GM21619 (cell line): ENCODE measurements at regions not wholly inside any gene's neighbourhood (a gene's known extent, or its start where the extent isn't known, plus 50 kb on each side); places are given as distances from the start of the nearest gene placed in this dataset.
"Not testable (repeated sequence)": the region's sequence is repeated elsewhere in the genome, so short reads cannot be mapped to it uniquely, and the experiment has no call there.

ENCODE experiments used
- ATAC-seq: cut with Tn5 transposase; IDR thresholded peaks from one replicate; pipeline ENCODE4 v1.9.1; 2021; ENCODE audit not compliant: unreplicated experiment

DNA sequence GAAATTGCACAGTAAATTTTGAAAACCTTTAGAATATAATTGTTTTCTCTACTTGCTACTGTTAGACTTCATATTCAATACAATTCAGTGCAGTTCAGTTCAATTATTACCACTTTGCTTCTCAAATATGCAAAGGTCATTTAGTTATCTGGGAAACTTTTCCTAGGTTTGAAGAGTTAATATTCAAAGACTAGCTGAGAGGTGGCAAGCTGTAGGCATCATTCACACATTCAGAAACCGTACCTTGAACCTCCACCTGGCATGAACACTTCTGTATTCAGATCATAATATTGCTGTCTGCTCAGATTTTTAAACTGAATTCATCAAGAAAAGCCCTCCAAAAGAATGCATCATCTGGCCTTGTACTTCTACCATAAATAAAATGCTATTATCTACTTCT lies 162.1 kb upstream of the PCSK5 start:
- ATAC-seq: no peak

DNA sequence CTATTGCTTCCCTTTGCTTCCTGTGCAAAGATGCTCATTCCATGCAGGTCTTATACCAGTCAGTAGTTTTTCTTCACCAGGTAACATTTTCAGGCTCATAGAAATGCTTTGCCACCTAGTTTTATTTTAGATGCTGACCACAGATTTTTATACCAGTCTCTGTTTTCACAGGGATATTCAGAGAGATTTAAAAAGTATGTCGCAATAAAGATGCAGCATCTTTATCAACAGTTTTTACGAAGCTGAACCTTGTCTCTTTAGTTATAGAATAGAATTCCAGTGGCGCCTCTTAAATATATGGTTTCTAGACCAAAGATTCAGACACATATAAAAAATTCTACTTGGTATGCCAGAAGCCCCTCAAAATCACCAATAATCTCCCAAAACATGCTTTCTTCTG lies 155.7 kb upstream of the PCSK5 start:
- no peak for ATAC-seq

DNA sequence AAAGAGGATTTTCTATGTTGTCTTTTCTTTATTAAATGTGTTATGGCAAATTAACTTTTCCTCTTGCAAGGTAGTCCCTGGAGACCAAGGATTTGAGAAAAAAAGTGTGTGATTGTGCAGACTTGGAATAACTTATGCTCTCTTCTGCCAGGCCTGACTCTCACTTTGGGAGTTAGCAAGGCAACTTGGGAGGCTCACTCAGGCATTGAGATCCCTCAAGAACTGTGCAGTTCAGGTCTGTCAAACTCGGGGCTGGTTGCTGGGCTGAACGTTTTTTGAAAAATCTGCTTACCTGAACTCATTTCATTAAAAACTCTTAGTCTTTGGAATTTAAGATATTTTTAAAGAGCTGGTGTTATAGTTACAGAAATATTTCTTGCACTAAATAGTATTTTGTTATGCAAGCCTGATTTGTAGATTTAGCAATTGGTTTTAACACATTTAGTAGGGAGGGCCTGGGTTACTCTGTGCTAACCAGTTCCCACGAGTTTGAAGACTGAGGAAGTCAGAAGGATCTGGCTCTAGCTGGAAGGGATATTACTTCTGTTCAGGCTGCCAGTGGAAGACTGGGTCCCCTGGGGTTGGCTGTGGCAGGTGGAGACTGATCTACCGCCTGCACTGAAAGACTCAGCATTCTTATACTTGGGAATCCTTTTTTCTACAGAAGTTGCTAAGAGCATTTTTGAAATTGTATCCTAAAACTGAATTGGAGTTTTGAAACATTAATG lies 150.4 kb upstream of the PCSK5 start:
- no peak for ATAC-seq

DNA sequence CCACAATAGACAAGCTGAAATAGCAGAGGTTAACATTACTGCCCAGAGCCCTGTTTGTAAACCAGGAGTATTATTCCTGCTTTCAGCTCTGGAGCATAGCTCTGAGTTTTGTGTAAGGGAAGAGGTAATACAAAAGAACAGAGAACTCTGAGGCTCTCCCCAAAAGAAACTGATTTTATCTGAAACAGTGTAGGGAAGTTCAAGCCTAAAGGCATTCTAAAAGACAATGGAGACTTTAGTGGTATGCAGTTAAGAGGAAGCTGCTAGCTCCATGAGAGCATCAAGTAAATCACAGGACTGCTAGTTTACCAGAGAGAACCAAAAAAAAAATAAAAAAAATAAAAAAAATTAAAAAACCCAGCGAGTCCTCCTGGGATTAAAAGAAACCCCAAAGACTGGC lies 146.6 kb upstream of the PCSK5 start:
- ATAC-seq: no peak

DNA sequence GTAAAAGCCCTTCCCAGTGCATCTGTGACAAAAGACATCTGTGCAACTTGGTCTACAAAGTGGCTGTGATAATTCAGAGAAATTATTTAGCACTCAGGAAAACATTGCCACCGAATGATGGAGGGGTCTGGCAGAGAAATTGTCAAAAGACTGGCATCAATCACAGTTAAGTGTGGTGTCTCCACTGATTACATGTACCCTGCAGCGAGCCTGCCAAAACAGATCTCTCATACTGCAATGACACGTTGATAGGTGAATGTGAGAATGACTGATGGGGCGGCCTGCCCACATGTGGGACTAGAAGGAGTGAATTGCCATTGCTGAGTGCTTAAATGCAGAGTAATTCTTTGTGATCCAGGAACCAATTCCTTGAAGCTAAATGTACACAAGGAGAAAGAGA lies 136.4 kb upstream of the PCSK5 start:
- ATAC-seq: no peak

DNA sequence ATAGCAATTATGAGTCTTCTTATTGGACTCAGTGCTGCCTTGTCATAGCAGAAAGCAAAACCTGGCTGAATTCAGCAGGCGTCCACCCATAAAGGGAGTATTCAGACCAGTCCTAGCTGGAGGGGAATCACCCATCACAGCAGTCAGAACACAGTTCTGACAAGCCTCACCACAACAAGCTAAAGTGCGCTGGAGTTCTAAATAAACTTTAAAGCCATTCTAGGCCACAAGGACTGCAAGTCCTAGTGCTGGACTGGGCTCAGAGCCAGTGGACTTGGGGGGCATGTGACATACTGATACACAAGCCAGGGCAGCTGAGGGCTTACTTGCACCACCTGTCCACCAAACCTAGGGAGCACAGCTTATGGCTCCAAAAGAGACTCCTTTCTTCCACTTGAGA lies 115.3 kb upstream of the PCSK5 start:
- no peak for ATAC-seq

DNA sequence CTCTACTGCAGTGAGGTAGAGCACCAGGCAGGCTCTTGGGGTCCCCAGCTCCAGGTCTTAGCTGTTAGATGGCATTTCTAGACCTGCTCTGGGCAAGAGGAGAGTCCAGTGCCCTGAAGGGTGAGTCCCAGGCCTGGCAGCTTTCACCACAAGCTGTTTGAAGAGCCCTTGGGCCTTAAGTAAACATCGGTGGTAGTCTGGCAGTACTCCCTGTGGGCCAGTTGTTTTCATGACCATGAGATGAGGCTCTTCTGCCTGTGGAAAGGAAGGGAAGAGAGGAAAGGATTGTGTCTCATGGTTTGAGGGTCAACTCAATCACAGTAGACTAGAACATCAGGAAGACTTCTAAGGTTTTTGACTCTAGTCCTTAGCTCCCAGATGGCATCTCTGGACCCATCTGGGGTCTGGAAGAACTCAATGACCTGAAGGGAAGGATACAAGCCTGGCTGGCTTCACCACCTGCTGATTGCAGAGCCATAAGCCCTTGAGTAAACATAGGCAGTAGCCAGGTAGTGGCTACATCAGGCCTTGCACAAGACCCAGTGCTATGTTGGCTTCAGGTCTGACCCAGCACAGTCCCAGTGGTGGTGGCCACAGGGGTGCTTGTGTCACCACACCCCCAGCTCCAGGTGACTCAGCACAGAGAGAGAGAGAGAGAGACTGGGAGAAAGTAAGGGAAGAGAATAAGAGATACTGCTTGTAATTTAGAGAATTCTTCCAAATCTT lies 114.3 kb upstream of the PCSK5 start:
- no peak for ATAC-seq

DNA sequence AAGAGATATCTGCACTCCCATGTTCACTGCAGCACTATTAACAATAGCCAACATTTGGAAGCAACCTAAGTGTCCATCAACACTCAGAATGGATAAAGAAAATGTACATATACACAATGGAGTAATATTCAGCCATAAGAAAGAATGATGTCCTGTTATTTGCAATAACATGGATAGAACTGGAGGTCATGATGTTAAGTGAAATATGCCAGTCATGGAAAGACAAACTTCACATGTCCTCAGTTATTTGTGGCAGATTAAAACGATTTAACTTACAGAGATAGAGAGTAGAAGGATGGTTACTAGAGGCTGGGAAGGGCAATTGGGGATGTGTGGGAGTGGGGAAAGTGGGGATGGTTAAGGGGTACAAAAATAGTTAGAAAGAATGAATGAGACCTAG lies 110.3 kb upstream of the PCSK5 start:
- ATAC-seq: no peak

DNA sequence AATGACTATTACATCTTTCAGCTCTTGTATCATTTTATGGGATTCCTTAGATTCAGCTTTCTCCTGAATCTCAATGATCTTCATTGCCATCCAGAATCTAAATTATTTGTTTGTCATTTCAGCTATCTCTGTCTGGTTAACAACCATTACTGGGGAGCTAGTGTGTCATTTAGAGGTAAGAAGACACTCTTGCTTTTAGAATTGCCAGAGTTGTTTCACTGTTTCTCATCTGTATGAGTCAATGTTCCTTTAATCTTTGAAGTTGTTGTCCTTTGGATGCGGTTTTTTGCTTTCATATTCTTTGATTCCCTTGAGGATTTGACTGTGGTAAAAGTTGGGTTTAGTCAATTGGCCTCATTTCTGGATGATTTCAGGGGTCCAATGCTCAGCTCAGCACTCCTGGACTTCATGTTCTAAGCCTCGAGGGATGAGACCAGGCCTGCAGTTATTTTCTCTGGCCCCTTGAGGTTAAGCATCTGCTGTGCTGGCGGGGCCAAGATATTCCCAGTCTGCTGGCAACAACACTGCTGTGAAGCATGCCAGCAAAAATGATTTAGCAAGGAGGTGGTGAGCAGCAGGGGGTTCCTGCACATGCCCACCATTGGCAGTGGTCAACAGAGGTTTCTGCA lies 102.4 kb upstream of the PCSK5 start:
- no peak for ATAC-seq

DNA sequence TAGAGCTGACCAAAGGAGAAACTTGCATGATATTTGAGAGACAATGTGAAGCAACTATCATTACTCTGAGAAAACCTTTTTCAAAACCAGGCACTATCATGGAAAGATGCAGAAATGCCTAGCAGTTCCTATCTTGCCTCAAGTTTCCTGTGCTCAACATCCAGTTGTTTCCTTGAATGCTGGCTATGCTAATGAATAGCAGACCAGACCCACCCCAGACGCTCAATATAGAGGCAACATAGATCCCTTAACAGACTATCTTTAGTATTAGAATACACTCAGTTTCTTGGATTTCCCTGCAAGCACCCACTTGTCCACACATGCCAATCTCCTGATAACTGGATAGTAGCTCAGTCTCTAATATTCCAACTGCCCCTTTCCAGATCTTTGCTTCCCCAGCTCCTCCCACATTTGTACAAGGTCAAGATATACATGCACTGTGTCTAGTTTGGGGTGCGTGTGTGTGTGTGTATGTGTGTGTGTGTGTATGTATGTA lies 93.3 kb upstream of the PCSK5 start:
- no peak for ATAC-seq

DNA sequence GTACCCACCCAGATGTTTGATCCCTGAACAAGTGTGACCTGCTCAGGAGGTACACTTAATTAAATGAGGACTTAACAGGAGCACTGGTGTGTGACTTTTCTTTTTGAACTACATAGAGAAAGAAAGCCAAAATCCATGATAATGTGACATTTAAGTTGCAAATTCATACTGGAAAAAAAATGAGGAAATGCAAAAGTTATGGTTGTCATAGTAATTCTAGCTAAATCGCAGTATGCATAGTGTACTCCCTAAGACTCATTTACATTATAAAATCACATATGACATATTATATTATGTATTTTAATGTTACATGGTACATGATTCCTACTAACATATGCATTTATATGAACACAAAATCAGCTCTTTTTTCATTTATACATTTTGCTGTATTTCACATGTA lies 92.0 kb upstream of the PCSK5 start:
- ATAC-seq: no peak

DNA sequence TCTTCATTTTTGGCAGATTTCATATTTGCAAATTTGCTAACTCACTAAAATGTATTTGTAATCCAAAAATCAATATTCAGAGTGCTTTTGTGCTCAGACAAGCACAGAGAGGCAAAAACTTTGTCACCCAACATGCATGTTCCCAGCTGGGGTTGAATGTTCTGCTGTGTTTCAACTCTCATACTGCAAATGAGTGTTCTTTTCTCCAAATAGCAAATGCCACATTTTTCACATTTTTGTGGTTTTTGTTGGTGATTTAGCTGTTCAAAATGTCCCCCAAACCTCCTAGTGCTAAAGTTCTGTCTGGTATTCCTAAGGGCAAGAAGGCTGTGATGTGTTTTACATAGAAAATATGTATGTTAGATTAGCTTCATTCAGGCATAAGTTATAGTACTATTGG lies 87.3 kb upstream of the PCSK5 start:
- no peak for ATAC-seq

DNA sequence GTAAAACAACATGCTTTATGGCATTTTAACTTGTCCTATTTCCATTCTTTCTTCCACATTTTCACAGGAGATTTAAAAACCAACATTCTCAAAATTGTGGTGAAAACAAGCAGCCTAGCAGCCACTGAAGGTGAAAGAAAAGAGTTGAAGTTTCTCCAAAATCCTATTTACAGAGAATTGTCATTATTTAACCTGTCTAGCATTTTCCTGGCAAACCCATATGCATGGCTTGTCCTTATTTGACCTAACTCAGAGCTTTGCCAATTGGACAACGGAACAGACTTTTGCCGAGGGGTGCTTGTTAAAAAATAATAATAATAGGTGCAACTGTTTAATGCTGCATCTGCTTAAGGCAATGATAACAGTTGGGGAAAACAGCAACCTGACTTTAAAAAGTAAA lies 80.4 kb upstream of the PCSK5 start:
- ATAC-seq: no peak

DNA sequence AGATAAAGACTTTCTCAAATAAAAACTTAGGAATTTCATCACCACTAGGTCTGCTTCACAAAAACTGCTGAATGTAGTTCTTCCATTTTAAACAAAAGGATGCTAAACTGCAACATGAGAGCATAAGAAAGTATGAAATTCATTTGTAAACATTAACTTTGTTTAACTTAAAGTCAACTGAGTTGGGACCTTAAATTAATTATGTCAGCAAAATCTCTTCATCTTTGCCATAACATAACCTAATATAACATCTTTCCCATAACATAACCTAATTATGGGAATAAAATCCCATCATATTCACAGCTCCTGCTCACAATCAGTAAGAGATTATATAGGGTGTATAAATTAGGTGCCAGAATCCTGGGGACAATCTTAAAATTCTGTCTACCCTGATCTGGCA lies 78.8 kb upstream of the PCSK5 start:
- no peak for ATAC-seq

DNA sequence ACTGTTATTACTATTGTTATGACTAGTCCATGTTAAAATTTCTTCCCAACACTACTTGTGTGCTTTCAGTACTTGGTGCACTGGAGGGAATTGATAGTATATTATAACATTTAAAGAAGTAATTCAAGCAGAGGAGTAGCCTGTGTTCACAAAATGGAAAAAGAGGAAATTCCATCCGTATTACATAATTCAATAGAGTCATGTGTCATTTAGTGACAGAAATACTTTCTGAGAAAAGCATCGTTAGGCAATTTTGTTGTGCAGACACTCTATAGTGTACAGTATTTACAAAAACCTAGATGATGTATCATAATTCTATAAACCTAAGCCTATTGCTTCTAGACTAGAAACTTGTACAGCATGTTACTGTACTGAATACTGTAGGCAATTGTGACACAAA lies 78.3 kb upstream of the PCSK5 start:
- no peak for ATAC-seq

DNA sequence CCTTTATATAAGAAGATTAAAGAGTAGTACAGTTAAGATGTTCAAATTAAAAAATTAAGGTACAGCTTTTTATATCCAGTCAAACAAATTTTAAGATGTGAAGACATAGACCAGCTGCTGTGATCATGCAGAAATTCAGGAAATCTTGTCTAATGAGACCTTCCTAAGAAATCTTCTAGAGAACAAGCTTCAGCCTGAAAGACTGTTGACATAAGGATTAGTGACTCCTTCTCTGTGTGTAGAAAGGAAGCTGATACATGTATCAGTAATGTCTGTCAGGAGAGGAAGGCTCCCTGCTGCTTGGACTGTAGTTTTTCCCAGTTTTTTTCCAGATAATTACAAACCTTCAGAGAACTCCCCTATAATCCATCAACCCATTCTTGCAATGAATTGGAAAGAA lies 75.8 kb upstream of the PCSK5 start:
- ATAC-seq: no peak

DNA sequence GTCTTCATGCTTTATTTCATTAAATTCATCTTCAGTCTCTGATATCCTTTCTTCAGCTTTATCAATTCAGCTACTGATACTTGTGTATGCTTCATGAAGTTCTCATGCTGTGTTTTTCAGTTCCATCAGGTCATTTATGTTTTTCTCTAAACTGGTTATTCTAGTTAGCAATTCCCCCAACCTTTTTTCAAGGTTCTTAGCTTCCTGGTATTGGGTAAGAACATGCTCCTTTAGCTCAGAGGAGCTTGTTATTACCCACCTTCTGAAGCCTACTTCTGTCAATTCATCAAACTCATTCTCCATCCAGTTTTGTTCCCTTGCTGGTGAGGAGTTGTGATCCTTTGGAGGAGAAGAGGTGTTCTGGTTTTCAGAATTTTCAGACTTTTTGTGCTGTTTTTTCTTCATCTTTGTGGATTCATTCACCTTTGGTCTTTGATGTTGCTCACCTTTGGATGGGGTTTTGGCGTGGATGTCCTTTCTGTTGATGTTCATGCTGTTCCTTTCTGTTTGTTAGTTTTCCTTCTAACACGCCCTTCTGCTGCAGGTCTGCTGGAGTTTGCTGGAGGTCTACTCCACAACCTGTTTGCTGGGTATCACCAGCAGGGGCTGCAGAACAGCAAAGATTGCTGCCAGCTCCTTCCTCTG lies 69.9 kb upstream of the PCSK5 start:
- ATAC-seq: not testable (repeated sequence)

DNA sequence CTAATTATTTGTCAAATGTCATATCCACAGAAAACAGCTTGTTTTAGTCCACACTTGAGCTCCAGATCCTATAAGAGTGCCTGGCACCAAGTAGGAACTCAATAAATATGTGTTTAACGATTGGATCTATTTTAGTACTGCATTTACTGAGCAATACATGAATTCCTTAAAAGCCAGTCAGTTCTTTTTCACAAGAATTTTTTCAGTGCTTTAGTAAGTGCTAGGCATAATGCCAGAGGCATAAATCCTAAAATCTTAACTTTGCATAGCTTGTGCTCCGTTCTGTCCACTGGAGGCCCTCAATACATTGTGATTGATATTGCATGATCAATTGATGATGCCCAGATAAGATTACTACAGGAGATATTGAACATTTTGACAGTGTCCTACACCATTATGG lies 67.3 kb upstream of the PCSK5 start:
- no peak for ATAC-seq

DNA sequence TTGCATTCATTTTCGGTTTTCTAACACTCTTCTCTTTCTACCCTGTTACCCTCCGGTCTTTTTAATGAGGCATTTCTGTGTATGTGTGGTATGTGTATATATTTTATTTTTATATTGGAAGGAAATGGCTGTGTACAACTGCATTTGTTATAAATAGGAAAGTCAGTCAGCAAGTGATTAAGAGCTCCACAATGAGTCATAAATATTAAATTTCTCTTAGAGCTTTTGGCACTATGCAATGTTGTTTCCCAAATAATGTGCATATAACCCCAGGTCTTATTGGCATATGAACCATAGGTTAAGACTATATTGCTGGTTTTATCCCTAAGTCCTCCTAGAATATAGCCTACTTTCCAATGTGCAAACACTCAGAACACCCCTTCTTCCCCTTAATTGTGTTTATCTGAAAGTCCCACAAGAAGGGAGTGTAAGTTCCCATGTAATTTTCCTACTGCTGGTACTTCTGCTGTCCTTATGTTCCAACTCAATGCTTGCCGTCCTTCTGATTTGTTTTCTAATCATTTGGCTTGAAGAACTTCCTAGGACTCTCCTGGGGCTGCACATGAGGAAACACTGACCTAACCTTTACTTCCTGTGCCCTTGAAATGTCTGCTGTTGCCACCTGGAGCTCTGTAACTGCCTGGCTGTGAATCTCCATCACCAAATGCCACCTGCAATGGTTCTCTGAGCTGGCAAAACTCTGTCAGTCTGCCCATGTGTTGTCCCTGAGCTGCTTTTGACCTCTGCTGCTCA lies 65.5 kb upstream of the PCSK5 start:
- ATAC-seq: no peak

DNA sequence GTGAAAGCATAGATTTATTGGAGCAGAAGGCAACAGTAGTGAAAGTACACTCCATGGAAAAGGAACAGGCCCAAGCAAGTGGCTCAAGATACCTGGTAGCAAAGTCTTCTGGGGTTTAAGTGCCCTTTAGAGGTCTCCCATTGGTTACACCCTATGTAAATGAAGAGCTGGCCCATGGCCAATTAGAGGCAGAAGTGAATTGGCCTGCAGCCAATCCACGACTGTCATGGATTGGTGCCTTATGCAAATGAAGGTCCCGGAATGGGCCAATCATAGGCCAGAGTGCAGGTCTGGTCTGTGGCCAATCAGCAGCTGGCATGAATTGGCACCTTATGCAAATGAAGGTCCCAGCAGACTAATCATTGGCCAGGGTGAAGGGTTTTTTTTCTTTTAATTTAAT lies 64.2 kb upstream of the PCSK5 start:
- ATAC-seq: no peak

DNA sequence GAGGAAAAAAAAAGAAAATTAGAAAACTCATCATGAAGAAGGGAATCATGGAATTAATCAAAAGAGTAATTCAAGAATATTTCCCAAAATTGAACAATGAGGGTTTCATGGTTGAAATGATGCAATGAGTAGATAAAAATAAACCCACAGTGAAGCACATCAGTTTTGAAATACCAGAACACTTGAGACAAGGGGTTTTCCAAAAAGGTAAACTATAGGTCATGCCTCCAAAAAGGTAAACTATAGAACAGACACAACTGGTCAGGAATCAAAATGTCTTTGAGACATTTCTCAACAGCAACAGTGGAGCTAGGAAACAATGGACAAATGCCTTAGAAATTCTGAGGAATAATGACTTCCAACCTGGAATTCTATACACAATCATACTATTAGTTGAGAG lies 60.2 kb upstream of the PCSK5 start:
- ATAC-seq: no peak
